Fibroblast of lung (primary cell): ENCODE measurements at regions not wholly inside any gene's neighbourhood (a gene's known extent, or its start where the extent isn't known, plus 50 kb on each side); places are given as distances from the start of the nearest gene placed in this dataset.

Experiments
- CTCF ChIP-seq, 2 donors: IDR thresholded peaks in 1 of 2; conservative IDR thresholded peaks in 1 of 2; 1 replicate in 1 of 2; 2 replicates in 1 of 2; pipeline ENCODE4 v1.5.1; 2011 to 2012; ENCODE audit warnings: low read length in 2 of 2, control low read depth in 1 of 2, inconsistent platforms in 1 of 2, low read depth in 1 of 2, mild to moderate bottlenecking in 1 of 2
- EZH2 ChIP-seq: IDR thresholded peaks from 2 replicates; pipeline ENCODE4 v1.5.1; 2012; ENCODE audit warnings: low read length, control low read depth, mild to moderate bottlenecking; ENCODE audit errors: missing control alignments

- TF ChIP-seq CTCF (conservative IDR thresholded peaks at IDR 0.05 in 1 of 2, IDR thresholded peaks at IDR 0.05 in 1 of 2; ENCODE audit: low read depth in 1 of 2, low read length in 2 of 2) = no peak
- TF ChIP-seq EZH2 = no peak
Observed at GRCh38 chr20:61046721-61047351, 205.2 kb upstream of the CDH4 start.
